ENCODE measurements at regions not wholly inside any gene's neighbourhood (a gene's known extent, or its start where the extent isn't known, plus 50 kb on each side); places are given as distances from the start of the nearest gene placed in this dataset.

- DNase-seq: no peak
Observed at GRCh38 chr1:83813576-83813975, 185.4 kb downstream of the TTLL7 start.

DNA sequence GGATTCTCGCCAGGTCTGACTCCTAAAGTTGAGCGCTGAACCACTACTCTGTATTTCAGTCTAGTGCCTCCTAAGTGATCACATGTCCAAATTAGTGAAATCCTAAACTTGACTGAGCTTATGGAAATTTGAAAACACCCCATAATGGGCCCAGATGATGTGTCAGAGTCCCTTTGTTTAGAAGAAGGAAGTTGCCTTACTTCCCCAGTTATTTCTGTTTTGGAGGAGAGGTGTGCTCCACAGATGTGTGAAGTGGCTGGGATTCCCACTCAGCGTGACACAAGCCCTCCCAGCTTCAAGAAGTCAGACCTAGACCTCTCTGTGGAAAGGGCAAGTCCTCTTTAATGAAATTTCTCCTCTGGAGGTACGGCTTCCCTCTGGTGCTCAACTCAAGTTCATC lies 188.8 kb downstream of the TTLL7 start:
- no peak for DNase-seq

- no peak for DNase-seq
Observed at GRCh38 chr1:83808536-83808935, 190.4 kb downstream of the TTLL7 start.

GRCh38 chr1:83807821-83808220 lies 191.1 kb downstream of the TTLL7 start:
- DNase-seq: no peak

DNA sequence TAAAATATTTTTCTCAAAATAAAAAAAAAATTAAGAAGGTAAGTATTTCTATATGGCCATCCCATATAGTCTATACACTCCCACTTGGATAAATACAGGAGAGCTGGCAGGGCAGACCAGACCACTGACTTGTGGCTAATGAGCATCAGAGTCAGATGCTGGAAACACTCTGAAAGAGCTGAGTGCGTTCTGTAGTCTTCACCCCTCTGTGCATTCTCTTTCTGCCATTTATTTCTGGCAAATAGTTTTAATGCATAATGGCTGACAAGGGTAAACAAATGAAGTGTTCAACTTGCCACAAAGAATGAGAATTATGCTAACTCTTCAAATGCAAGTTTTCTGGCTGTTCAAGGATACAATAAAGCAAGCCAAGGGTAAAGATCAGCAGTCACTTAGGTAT lies 191.7 kb downstream of the TTLL7 start:
- no peak for DNase-seq

GRCh38 chr1:83805921-83806320 lies 193.0 kb downstream of the TTLL7 start:
- DNase-seq: no peak

DNA sequence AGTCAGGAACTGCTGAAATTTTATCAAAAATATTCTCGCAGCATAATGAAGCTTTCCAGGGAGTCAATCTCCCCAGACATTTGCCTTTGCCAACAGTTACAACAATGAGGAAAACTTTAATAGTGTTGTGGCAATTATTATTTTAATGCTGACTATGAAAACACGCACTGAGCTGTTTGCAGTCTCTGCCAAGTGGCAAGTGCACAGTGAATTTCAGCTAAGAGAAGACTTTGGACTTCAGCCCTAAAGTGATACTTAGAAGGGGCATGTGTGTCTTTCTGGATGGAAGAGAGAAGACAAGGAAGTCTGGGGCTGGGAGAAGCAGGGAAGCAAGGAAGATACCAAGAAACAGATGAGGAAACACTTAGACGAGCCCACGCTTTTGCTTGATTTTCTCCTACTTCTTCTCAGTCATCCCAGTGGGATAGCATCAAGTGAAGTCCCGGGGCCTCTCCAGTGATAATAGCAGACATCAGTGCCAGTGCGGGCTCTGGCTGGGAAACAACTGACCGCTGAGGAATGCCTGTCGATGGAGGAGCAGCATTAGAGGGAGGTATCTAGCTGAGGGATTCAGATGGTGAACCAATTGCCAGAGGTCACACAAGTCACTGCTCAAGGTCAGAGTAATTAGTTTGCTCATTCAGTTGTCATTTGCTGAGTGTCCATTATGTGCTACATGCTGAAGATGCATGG lies 196.3 kb downstream of the TTLL7 start:
- no peak for DNase-seq

- no peak for DNase-seq
Observed at GRCh38 chr1:83802023-83802422, 196.9 kb downstream of the TTLL7 start.

DNA sequence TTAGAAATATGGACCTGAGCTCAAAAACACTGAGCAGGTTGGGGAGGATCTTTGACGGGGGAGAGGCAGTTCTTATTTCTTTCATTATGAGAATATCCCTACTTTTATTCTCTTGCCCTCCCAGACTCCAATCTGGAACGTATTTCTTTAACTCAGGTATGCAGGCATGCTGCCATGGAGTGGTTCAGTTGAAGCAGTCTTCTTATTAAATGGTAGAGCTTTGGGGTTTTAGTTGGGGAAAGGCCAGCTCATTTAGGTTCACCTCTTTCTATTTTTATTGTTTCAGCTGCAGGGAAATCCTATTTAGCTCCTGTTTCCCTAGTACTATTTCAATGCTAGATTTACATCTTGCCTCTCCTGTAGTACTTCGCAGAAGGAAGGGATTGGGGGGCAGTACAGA lies 198.9 kb downstream of the TTLL7 start:
- DNase-seq: no peak

- DNase-seq: no peak
Observed at GRCh38 chr1:83799594-83799993, 199.3 kb downstream of the TTLL7 start.

DNA sequence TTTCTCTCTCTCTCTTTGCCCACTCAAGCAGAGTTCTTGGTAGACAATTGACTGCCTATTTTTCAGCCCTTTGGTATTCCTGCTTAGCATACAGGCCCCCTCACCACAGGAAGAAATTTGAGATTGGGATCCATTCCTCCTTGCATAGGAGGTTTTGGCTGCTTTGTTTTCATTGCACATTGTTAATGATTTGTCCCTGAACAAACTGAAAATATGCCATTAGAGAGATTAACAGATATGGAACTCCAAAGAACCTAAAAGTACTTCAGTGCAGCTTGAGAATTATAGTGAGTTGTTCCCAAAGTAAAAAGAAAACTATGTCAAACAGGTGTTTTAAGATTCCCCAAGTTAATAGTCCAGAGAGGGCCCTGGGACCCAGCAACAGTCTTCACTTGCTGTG lies 200.0 kb downstream of the TTLL7 start:
- no peak for DNase-seq

GRCh38 chr1:83796409-83796808 lies 202.5 kb downstream of the TTLL7 start:
- no peak for DNase-seq

- no peak for DNase-seq
Observed at GRCh38 chr1:83794384-83794783, 204.5 kb downstream of the TTLL7 start.

- no peak for DNase-seq
Observed at GRCh38 chr1:83791821-83792437, 207.0 kb downstream of the TTLL7 start.

GRCh38 chr1:83790446-83790845 lies 208.5 kb downstream of the TTLL7 start:
- no peak for DNase-seq

GRCh38 chr1:83787246-83787998 lies 211.5 kb downstream of the TTLL7 start:
- DNase-seq: no peak

DNA sequence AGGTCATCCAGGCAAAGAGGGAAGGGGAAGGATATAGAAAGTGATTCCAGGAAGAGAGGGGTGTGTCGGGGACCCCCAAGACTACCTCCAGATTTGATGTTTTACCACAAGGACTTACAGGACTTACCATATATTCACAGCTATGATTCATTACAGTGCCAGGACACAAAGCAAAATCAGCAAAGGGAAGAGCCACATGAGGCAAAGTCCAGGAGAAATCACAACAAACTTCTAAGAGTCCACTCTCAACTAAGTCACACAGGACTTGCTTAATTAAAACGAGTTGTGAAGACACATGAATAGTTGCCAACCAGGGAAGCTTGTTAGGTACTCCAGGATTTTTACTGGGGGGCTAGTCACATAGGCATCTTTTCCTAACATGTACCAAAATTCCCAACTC lies 217.3 kb downstream of the TTLL7 start:
- no peak for DNase-seq

GRCh38 chr1:83779565-83779964 lies 219.4 kb downstream of the TTLL7 start:
- no peak for DNase-seq

GRCh38 chr1:83777758-83778101 lies 221.2 kb downstream of the TTLL7 start:
- no peak for DNase-seq

DNA sequence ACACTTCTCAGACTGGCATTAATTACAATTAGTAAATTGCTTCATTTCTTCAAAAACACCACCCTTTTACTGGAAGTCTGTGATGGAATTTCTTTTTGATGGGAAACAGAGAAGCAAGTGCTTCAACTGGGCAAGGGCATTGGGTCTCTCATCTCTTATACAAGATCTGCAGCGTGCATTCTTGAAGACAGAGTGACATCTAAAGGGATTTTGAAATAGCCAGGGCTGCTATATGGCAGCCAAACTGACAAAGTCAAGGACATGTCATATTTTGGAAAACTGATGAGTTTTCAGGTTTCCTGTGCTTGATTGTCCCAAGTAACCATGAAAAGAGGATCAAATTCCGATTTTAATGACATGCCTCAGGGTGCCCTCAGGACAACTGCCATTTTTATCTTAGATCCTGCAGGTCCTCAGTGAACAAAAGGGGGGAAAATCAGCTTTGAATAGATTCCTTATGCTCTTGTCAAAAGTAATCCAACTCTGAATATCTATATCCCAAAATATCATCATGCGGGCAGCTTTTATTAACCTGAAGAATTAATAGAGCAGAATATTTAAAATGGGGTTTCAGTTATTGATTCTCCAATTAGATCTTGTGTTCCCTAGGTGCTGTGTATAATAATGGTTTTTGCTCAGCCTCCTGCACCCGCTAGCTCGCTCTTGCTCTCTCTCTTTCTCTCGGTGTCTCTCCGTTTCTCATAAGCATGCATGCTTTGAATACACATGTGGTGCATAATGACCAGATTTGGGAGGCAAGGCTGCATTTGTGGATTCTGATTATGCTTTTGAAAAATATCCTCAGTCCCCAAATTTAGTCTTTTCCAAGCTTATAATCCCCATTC lies 221.8 kb downstream of the TTLL7 start:
- DNase-seq: no peak

DNA sequence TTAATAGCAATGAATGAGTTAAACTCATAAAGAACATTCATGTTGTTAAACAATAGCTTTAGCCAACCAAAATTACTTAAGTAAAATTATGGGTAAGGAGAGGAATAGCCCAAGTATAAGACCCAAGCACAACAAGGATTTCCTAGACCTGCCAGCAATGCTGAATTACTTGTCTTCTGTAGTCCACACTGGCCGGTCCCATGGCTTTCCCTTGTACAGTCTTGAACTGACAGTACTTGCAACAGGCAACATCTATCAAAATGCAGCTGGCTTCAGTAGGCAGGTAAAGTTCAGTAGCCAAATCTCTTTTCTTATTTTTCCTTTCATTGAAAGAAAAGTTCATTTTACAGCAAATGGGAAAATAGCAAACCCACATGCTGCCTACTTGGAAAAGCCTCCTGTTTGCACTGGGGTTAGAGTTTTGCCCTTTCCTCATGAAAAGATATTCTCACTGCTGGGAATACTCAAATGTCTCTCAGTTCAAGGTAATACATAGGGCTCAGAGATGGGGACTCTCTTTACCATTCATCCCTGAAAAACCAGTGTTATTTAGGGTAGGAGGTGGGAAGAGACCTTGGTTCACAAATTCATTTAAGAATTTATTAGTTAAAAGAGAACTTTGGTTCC lies 222.8 kb downstream of the TTLL7 start:
- no peak for DNase-seq

GRCh38 chr1:83773059-83773458 lies 225.9 kb downstream of the TTLL7 start:
- DNase-seq: no peak

DNA sequence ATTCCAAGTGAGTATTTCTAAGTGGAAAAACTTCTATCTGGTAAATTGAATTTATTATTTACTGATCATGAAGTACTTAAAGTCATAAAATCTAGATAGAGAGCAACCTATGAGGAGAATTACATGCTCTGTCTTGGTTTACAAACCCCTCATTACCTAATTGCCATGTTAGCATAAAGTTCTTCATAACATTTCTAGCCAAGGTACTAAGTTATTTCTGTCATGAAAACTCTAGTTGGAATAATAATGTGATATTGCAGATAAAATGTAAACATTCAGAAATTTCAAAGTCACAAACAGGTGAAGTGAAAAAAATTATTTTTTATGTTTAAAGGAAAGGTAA lies 228.6 kb downstream of the TTLL7 start:
- DNase-seq: no peak

All from activated CD4-positive, CD25-positive, alpha-beta regulatory T cell treated with anti-CD3 and anti-CD28 coated beads, Interleukin-2, amount 50 U/mL, for 72 hours (primary cell).